Uterus (tissue), 3 donors: ENCODE measurements at regions not wholly inside any gene's neighbourhood (a gene's known extent, or its start where the extent isn't known, plus 50 kb on each side); places are given as distances from the start of the nearest gene placed in this dataset.

Experiments
- DNase-seq, 2 donors: peaks; one replicate each; pipeline ENCODE4 v3.0.0-alpha.2; 2019 to 2020
- H3K27ac ChIP-seq, 2 donors: fragments of 200-600 bp; sonication (generic); 1 replicate in 1 of 2; 2 replicates in 1 of 2; pipeline ENCODE4 v1.5.1; 2016 to 2018
- H3K27me3 ChIP-seq, 2 donors: fragments of 200-600 bp; sonication (generic); one replicate each; pipeline ENCODE4 v1.5.1; 2018 to 2019; ENCODE audit warnings: control low read depth in 1 of 2
- H3K36me3 ChIP-seq, 2 donors: fragments of 200-600 bp; sonication (generic); one replicate each; pipeline ENCODE4 v1.5.1; 2019; ENCODE audit warnings: control low read depth in 1 of 2
- H3K4me1 ChIP-seq, 2 donors: fragments of 200-600 bp; sonication (generic); one replicate each; pipeline ENCODE4 v1.5.1; 2018 to 2019; ENCODE audit warnings: control low read depth in 1 of 2
- H3K4me3 ChIP-seq, 2 donors: fragments of 200-600 bp; sonication (generic); 1 replicate in 1 of 2; 2 replicates in 1 of 2; pipeline ENCODE4 v1.5.1; 2018 to 2019; ENCODE audit warnings: mild to moderate bottlenecking in 1 of 2
- H3K9me3 ChIP-seq, 2 donors: fragments of 200-600 bp; sonication (generic); one replicate each; pipeline ENCODE4 v1.5.1; 2019; ENCODE audit warnings: control low read depth in 1 of 2
- CTCF ChIP-seq, 4 experiments: fragments of 200-600 bp in 2 of 4; fragments of 450-650 bp in 2 of 4; sonication (generic) in 2 of 4; IDR thresholded peaks; one replicate each; pipeline ENCODE4 v1.5.1; 2016 to 2019; ENCODE audit warnings: antibody characterized with exemption in 4 of 4, mild to moderate bottlenecking in 2 of 4, moderate library complexity in 1 of 4
- POLR2A ChIP-seq, 2 donors: fragments of 450-650 bp; IDR thresholded peaks; one replicate each; pipeline ENCODE4 v1.6.1; 2016; ENCODE audit warnings: antibody characterized with exemption in 2 of 2, mild to moderate bottlenecking in 1 of 2, moderate library complexity in 1 of 2
- intact Hi-C: fragments of 100-400 bp; cut with DNase I; formaldehyde crosslinking; loops from one replicate; pipeline ENCODE4 v1.15.1; 2023; ENCODE audit warnings: low total_unique reads
- donor health status: DM: yes; HTN: yes; CAD: no.

GRCh38 chrX:129188231-129188630, 335.1 kb downstream of the SMARCA1 start:
- Histone ChIP-seq H3K27ac (no peak overlapping the region), H3K27me3 (no peaks in the 10 kb centered on the region), H3K4me1 (no peaks in the 10 kb centered on the region), H3K9me3 (no peaks in the 10 kb centered on the region), H3K36me3 (no peaks in the 10 kb centered on the region), H3K4me3 (no peak overlapping the region)
- TF ChIP-seq POLR2A (IDR thresholded peaks at IDR 0.05) (no peak), CTCF (IDR thresholded peaks at IDR 0.05) (no peak)
- intact Hi-C loops: no loop called here
- DNase-seq: no peak

DNA sequence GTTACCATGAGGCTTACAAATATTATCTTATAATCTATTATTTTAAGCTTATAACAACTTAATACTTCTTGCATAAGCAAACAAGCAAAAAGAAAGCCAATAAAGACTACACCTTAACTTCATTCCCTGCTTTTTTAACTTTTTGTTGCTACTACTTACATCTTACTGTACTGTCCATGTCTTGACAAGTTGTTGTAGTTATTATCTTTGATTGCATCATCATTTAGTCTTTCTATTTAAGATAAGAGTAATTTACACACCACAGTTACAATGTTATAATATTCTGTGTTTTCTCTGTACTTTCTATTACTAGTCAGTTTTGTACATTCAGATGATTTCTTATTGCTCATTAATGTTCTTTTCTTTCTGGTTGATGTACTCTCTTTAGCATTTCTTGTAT, 346.6 kb downstream of the SMARCA1 start:
- Histone ChIP-seq H3K27me3 (no peaks in the 10 kb centered on the region), H3K4me1 (no peaks in the 10 kb centered on the region), H3K9me3 (no peaks in the 10 kb centered on the region), H3K36me3 (no peaks in the 10 kb centered on the region), H3K4me3 (no peak overlapping the region), H3K27ac (no peak overlapping the region)
- TF ChIP-seq CTCF (IDR thresholded peaks at IDR 0.05) (no peak), POLR2A (IDR thresholded peaks at IDR 0.05) (no peak)
- intact Hi-C loops: no loop called here
- DNase-seq: no peak

- no peak for DNase-seq
- Histone ChIP-seq H3K4me1 (no peaks in the 10 kb centered on the region), H3K27me3 (no peaks in the 10 kb centered on the region), H3K36me3 (no peaks in the 10 kb centered on the region), H3K27ac (no peak overlapping the region), H3K4me3 (no peak overlapping the region), H3K9me3 (no peaks in the 10 kb centered on the region)
- intact Hi-C loops: no loop called here
- TF ChIP-seq CTCF (IDR thresholded peaks at IDR 0.05) (no peak), POLR2A (IDR thresholded peaks at IDR 0.05) (no peak)
These were observed 362.2 kb downstream of the SMARCA1 start for GRCh38 chrX:129161108-129161507.

- intact Hi-C loops: no loop called here
- no peaks in the 10 kb centered on the region for H3K36me3 ChIP-seq
- no peaks in the 10 kb centered on the region for H3K4me1 ChIP-seq
- no peaks in the 10 kb centered on the region for H3K27me3 ChIP-seq
- no peak for DNase-seq
- no peaks in the 10 kb centered on the region for H3K9me3 ChIP-seq
- no peak overlapping the region for H3K27ac ChIP-seq
- TF ChIP-seq CTCF (IDR thresholded peaks at IDR 0.05): no peak
- TF ChIP-seq POLR2A (IDR thresholded peaks at IDR 0.05): no peak
- H3K4me3 ChIP-seq: no peak overlapping the region
These were observed 364.8 kb downstream of the SMARCA1 start for GRCh38 chrX:129158505-129158904.

DNA sequence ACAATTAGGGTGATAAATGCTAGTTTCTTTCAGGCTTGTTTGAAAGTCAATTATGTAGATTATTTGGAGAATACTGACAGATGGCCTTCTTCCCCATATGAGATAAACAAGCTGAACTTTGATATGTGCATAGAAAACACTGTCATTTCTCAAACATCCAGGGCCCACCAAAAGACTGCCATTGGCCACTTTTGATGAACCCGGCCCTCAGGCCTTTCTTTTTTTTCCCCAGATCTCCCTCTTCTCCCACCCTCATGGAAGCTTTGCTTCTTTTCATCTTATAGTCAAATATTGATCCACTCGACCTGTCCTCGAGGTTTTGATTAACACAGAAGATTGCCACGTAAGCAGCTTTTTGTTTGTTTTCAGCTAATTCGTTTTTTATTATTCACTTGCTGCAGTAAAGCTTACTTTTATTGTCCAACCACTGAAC, 377.4 kb downstream of the SMARCA1 start:
- Histone ChIP-seq H3K4me1 (no peaks in the 10 kb centered on the region), H3K27ac (no peak overlapping the region), H3K27me3 (no peaks in the 10 kb centered on the region), H3K9me3 (no peaks in the 10 kb centered on the region), H3K36me3 (no peaks in the 10 kb centered on the region), H3K4me3 (no peak overlapping the region)
- TF ChIP-seq POLR2A (IDR thresholded peaks at IDR 0.05) (no peak), CTCF (IDR thresholded peaks at IDR 0.05) (no peak)
- DNase-seq: no peak
- intact Hi-C loops: no loop called here
